Panc1 (cell line): ENCODE measurements at regions not wholly inside any gene's neighbourhood (a gene's known extent, or its start where the extent isn't known, plus 50 kb on each side); places are given as distances from the start of the nearest gene placed in this dataset.

Experiments
- ATAC-seq: fragments of 200-7000 bp; cut with Tn5 transposase; 2 replicates; pipeline ENCODE4 v1.9.1; 2020; ENCODE audit warnings: mild to moderate bottlenecking, moderate library complexity
- BruUV-seq: library from RNA; stranded (reverse); fragments of 400-500 nt; replicated peaks from 2 replicates; lab custom pipeline; 2021; lab: Mats Ljungman, UMichigan
- CTCF ChIA-PET: fragments of 300-600 bp; sonication (Branson Sonifier 250); formaldehyde crosslinking; loops from one replicate; lab custom pipeline; 2022; ENCODE audit warnings: antibody characterized with exemption; lab: Charles Lee
- POLR2A ChIA-PET: fragments of 300-600 bp; sonication (Branson Sonifier 250); formaldehyde crosslinking; loops from one replicate; lab custom pipeline; 2022; ENCODE audit warnings: antibody characterized with exemption; lab: Charles Lee
- DNase-seq: peaks from one replicate; pipeline ENCODE4 v3.0.0-alpha.2; 2010; ENCODE audit warnings: low read depth, low spot score
- H3K27ac ChIP-seq: 2 replicates; pipeline ENCODE4 v1.5.1; 2011; ENCODE audit warnings: mild to moderate bottlenecking, low read length, inconsistent platforms
- H3K27me3 ChIP-seq: fragments of 200-500 bp; sonication (Bioruptor generic); 2 replicates; pipeline ENCODE4 v1.6.0; 2014; ENCODE audit warnings: low read length, inconsistent platforms; ENCODE audit not compliant: control insufficient read depth, insufficient read depth
- H3K36me3 ChIP-seq: fragments of 200-500 bp; sonication (Bioruptor generic); 2 replicates; pipeline ENCODE4 v1.5.1; 2014; ENCODE audit warnings: inconsistent platforms, mild to moderate bottlenecking, low read length, moderate library complexity; ENCODE audit not compliant: control insufficient read depth, insufficient read depth
- H3K4me1 ChIP-seq: 2 replicates; pipeline ENCODE4 v1.5.1; 2011; ENCODE audit warnings: inconsistent platforms, mild to moderate bottlenecking, low read length, moderate library complexity; ENCODE audit not compliant: control insufficient read depth, insufficient read depth
- H3K4me3 ChIP-seq, 2 experiments: 2 replicates each; pipeline ENCODE4 v1.5.1; 2011 to 2012; ENCODE audit warnings: low read depth in 2 of 2, low read length in 2 of 2, mild to moderate bottlenecking in 2 of 2, inconsistent platforms in 1 of 2, moderate library complexity in 1 of 2
- H3K9me3 ChIP-seq: fragments of 200-500 bp; sonication (Bioruptor generic); 2 replicates; pipeline ENCODE4 v1.5.1; 2014; ENCODE audit warnings: low read depth, mild to moderate bottlenecking, inconsistent platforms, low read length, moderate library complexity; ENCODE audit not compliant: control insufficient read depth, insufficient read depth
- POLR2AphosphoS5 ChIP-seq: IDR thresholded peaks from 2 replicates; pipeline ENCODE4 v1.6.1; 2012; ENCODE audit warnings: mild to moderate bottlenecking, low read depth, low read length, moderate library complexity
- SIN3A ChIP-seq: IDR thresholded peaks from 2 replicates; pipeline ENCODE4 v1.6.1; 2012; ENCODE audit warnings: low read depth, mild to moderate bottlenecking, low read length, moderate library complexity, borderline replicate concordance; ENCODE audit not compliant: insufficient read depth
- TCF7L2 ChIP-seq: IDR thresholded peaks from 2 replicates; pipeline ENCODE4 v1.6.1; 2011; ENCODE audit warnings: mild to moderate bottlenecking, low read depth, low read length, inconsistent platforms
- in situ Hi-C: cut with HindIII; loops from 2 replicates; pipeline ENCODE4 v1.10.0; 2016; ENCODE audit warnings: low sequenced_read_pairs, low pct_unique_long_range_greater_than_20kb
- intact Hi-C: fragments of 100-400 bp; cut with micrococcal nuclease; formaldehyde crosslinking; loops from one replicate; pipeline ENCODE4 v1.10.0; 2022; ENCODE audit not compliant: unreplicated experiment
- TF ChIP-seq, protein P1 (sequence below), 2 experiments: IDR thresholded peaks; 2 replicates each; pipeline ENCODE4 v1.6.1; 2011 to 2012; ENCODE audit warnings: low read depth in 2 of 2, control low read depth in 1 of 2, low read length in 1 of 2, mild to moderate bottlenecking in 1 of 2, moderate library complexity in 1 of 2; ENCODE audit not compliant: insufficient read depth in 1 of 2
- TF ChIP-seq, protein P2 (sequence below): fragments of 450-650 bp; IDR thresholded peaks from 2 replicates; pipeline ENCODE4 v1.5.1; 2017; ENCODE audit warnings: mild to moderate bottlenecking

DNA sequence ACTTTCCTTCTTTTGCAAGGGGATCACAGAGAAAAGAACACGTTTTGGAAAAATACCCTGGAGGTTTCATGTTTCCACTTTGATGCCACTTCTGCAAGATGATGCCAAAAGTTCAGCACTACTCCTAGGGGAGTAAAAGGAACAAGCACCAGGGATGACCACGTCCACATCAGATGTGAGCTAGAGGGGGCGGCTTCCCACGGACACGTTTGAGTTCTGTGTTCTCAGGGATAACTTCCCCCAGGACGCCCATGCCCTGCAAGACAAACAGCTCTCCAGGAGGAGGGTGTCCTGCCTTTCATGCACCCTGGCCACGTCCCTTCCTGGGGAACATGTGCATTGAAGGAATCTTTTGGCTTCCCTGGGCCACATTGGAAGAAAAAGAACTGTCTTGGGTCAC is 66.6 kb upstream of the TRIO start:
- TF ChIP-seq, protein P1, sequence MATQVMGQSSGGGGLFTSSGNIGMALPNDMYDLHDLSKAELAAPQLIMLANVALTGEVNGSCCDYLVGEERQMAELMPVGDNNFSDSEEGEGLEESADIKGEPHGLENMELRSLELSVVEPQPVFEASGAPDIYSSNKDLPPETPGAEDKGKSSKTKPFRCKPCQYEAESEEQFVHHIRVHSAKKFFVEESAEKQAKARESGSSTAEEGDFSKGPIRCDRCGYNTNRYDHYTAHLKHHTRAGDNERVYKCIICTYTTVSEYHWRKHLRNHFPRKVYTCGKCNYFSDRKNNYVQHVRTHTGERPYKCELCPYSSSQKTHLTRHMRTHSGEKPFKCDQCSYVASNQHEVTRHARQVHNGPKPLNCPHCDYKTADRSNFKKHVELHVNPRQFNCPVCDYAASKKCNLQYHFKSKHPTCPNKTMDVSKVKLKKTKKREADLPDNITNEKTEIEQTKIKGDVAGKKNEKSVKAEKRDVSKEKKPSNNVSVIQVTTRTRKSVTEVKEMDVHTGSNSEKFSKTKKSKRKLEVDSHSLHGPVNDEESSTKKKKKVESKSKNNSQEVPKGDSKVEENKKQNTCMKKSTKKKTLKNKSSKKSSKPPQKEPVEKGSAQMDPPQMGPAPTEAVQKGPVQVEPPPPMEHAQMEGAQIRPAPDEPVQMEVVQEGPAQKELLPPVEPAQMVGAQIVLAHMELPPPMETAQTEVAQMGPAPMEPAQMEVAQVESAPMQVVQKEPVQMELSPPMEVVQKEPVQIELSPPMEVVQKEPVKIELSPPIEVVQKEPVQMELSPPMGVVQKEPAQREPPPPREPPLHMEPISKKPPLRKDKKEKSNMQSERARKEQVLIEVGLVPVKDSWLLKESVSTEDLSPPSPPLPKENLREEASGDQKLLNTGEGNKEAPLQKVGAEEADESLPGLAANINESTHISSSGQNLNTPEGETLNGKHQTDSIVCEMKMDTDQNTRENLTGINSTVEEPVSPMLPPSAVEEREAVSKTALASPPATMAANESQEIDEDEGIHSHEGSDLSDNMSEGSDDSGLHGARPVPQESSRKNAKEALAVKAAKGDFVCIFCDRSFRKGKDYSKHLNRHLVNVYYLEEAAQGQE (IDR thresholded peaks at IDR 0.05; ENCODE audit: insufficient read depth in 1 of 2, low read depth in 2 of 2, low read length in 1 of 2): no peak
- TF ChIP-seq, protein P2, sequence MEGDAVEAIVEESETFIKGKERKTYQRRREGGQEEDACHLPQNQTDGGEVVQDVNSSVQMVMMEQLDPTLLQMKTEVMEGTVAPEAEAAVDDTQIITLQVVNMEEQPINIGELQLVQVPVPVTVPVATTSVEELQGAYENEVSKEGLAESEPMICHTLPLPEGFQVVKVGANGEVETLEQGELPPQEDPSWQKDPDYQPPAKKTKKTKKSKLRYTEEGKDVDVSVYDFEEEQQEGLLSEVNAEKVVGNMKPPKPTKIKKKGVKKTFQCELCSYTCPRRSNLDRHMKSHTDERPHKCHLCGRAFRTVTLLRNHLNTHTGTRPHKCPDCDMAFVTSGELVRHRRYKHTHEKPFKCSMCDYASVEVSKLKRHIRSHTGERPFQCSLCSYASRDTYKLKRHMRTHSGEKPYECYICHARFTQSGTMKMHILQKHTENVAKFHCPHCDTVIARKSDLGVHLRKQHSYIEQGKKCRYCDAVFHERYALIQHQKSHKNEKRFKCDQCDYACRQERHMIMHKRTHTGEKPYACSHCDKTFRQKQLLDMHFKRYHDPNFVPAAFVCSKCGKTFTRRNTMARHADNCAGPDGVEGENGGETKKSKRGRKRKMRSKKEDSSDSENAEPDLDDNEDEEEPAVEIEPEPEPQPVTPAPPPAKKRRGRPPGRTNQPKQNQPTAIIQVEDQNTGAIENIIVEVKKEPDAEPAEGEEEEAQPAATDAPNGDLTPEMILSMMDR: no peak
- no peak for TF ChIP-seq POLR2AphosphoS5
- TF ChIP-seq TCF7L2: no peak
- no peak for TF ChIP-seq SIN3A
- ATAC-seq (no peak), DNase-seq (no peak)
- peaks cover 6% of the 10 kb centered on the region; the same call in 1 of the 2 replicates for H3K4me1 ChIP-seq
- no peaks in the 10 kb centered on the region for H3K36me3 ChIP-seq
- no peaks in the 10 kb centered on the region; the same call in 1 of the 2 replicates for H3K9me3 ChIP-seq
- no peaks in the 10 kb centered on the region for H3K27me3 ChIP-seq
- intact Hi-C loops: no loop called here
- peak overlapping the region; percentile 72; the same call in 1 of the 2 replicates for H3K27ac ChIP-seq
- ChIA-PET CTCF (no interaction called here), POLR2A (no interaction called here)
- BruUV-seq: no TSS peak
- no peak overlapping the region for H3K4me3 ChIP-seq
- in situ Hi-C loops: no loop called here

DNA sequence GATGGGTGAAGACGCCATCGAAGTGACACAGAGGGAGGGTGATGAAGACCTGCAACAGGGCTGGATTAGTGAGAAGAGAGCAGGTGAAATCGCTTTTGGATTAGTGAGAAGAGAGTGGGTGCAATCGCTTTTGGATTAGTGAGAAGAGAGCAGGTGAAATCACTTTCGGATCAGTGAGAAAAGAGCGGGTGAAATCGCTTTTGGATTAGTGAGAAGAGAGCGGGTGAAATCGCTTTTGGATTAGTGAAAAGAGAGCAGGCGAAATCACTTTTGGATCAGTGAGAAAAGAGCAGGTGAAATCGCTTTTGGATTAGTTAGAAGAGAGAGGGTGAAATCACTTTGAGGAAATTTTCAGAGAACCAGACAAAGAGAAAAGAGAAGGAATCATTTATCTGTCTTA is 67.2 kb upstream of the TRIO start:
- BruUV-seq: no TSS peak
- Histone ChIP-seq H3K4me3 (no peak overlapping the region), H3K36me3 (no peaks in the 10 kb centered on the region), H3K27ac (peak overlapping the region; percentile 72), H3K9me3 (no peaks in the 10 kb centered on the region; the same call in 1 of the 2 replicates), H3K27me3 (no peaks in the 10 kb centered on the region), H3K4me1 (peaks cover 6% of the 10 kb centered on the region; the same call in 1 of the 2 replicates)
- DNase-seq (no peak), ATAC-seq (no peak)
- in situ Hi-C loops: no loop called here
- TF ChIP-seq, protein P2: no peak
- TF ChIP-seq POLR2AphosphoS5 (no peak), TCF7L2 (no peak), SIN3A (no peak)
- TF ChIP-seq, protein P1 (IDR thresholded peaks at IDR 0.05; ENCODE audit: insufficient read depth in 1 of 2, low read depth in 2 of 2, low read length in 1 of 2): no peak
- POLR2A ChIA-PET: no interaction called here
- CTCF ChIA-PET: no interaction called here
- intact Hi-C loops: no loop called here
